ENCODE measurements at regions not wholly inside any gene's neighbourhood (a gene's known extent, or its start where the extent isn't known, plus 50 kb on each side); places are given as distances from the start of the nearest gene placed in this dataset.
"Not testable (repeated sequence)": the region's sequence is repeated elsewhere in the genome, so short reads cannot be mapped to it uniquely, and the experiment has no call there.

DNA sequence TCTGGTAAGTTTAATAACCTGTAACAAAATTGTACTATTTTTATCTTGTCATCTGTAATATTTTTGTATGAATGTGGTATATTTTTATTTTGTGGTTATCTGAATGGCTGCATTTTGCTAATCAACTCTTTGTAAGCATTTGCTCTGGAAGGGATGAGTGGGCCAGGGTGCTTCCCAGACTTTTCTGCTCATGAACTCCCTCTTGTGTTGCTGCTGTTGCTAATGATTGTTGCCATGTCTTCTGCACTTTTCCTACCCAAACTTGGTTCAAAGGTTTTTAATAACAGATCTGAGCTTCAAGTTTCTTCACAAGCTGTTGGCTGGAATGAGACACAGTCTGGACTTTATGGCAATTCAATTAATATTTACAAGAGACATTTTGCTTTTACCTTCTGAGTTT is 1005.7 kb downstream of the HACE1 start:
- no peak overlapping the region for H3K27ac ChIP-seq

DNA sequence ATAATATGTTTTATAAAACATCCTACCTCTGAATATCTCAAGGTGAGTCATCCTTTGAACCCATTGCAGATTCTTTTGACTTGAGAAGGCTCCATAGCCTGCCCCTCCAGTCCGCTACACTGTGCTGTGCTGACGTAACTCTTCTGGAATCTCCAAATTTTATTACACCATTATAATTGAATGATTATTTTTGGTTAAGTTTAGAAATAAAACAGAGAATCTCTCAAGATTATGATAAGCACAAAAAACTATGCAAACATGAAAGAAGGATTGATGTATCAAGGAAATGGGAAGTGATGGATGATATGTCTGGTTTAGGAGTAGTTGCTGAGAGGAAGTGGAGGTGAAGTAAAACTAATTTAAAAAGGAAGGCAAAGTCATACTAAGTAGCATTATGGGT is 1021.3 kb downstream of the HACE1 start:
- H3K27ac ChIP-seq: no peak overlapping the region
- TF ChIP-seq ZFX (IDR thresholded peaks at IDR 0.05; ENCODE audit: borderline replicate concordance): no peak
- TF ChIP-seq, protein P1, sequence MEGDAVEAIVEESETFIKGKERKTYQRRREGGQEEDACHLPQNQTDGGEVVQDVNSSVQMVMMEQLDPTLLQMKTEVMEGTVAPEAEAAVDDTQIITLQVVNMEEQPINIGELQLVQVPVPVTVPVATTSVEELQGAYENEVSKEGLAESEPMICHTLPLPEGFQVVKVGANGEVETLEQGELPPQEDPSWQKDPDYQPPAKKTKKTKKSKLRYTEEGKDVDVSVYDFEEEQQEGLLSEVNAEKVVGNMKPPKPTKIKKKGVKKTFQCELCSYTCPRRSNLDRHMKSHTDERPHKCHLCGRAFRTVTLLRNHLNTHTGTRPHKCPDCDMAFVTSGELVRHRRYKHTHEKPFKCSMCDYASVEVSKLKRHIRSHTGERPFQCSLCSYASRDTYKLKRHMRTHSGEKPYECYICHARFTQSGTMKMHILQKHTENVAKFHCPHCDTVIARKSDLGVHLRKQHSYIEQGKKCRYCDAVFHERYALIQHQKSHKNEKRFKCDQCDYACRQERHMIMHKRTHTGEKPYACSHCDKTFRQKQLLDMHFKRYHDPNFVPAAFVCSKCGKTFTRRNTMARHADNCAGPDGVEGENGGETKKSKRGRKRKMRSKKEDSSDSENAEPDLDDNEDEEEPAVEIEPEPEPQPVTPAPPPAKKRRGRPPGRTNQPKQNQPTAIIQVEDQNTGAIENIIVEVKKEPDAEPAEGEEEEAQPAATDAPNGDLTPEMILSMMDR (IDR thresholded peaks at IDR 0.05): no peak

More for the DNA sequence above, 1005.7 kb downstream of the HACE1 start:
- TF ChIP-seq, protein P1 (IDR thresholded peaks at IDR 0.05): no peak
- no peak for TF ChIP-seq ZFX (IDR thresholded peaks at IDR 0.05; ENCODE audit: borderline replicate concordance)

- TF ChIP-seq, protein P1 (IDR thresholded peaks at IDR 0.05): no peak
- TF ChIP-seq ZFX (IDR thresholded peaks at IDR 0.05; ENCODE audit: borderline replicate concordance): no peak
- no peak overlapping the region for H3K27ac ChIP-seq
Observed at GRCh38 chr6:103826209-103826608, 1033.5 kb downstream of the HACE1 start.

DNA sequence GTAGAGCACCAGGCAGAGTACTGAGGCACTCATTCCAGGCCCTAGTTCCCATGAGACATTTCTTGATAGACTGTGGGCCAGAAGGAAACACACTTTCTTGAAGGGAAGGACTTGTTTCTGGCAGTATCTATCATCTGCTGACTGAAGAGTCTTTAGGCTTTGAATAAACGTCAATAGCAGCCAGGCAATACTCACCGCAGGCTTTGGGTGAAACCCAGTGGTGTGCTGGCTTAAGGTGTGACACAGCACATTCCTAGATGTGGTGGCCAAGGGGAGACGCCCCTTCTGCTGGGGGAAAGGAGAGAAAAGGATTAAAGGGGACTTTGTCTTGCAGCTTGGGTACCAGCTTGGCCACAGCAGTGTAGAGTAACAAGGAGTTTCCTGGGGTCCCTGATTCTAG is 1039.6 kb downstream of the HACE1 start:
- TF ChIP-seq, protein P1 (IDR thresholded peaks at IDR 0.05): no peak
- TF ChIP-seq ZFX (IDR thresholded peaks at IDR 0.05; ENCODE audit: borderline replicate concordance): no peak
- H3K27ac ChIP-seq: no peak overlapping the region

- no peak overlapping the region for H3K27ac ChIP-seq
- no peak for TF ChIP-seq ZFX (IDR thresholded peaks at IDR 0.05; ENCODE audit: borderline replicate concordance)
- TF ChIP-seq, protein P1 (IDR thresholded peaks at IDR 0.05): no peak
Observed at GRCh38 chr6:103819509-103819908, 1040.2 kb downstream of the HACE1 start.

- TF ChIP-seq, protein P1 (IDR thresholded peaks at IDR 0.05): no peak
- no peak for TF ChIP-seq ZFX (IDR thresholded peaks at IDR 0.05; ENCODE audit: borderline replicate concordance)
Observed at GRCh38 chr6:103812970-103813369, 1046.7 kb downstream of the HACE1 start.

GRCh38 chr6:103801901-103802479 is 1057.7 kb downstream of the HACE1 start:
- not testable (repeated sequence) for H3K27ac ChIP-seq

More at GRCh38 chr6:103812970-103813369, 1046.7 kb downstream of the HACE1 start:
- no peak overlapping the region for H3K27ac ChIP-seq

Data from 22Rv1 (cell line).